ENCODE measurements at regions not wholly inside any gene's neighbourhood (a gene's known extent, or its start where the extent isn't known, plus 50 kb on each side); places are given as distances from the start of the nearest gene placed in this dataset.

GRCh38 chrX:117095393-117095792 lies 632.6 kb upstream of the CT83 start:
- Histone ChIP-seq H3K36me3 (ENCODE audit: control insufficient read depth in 2 of 3, insufficient read depth in 3 of 3, low read length in 3 of 3) (no peaks in the 10 kb centered on the region), H3K27ac (ENCODE audit: low read depth, low read length) (no peak overlapping the region), H3K4me1 (ENCODE audit: control insufficient read depth in 2 of 2, insufficient read depth in 2 of 2, low read length in 2 of 2) (no peaks in the 10 kb centered on the region), H3K9me3 (ENCODE audit: control insufficient read depth in 2 of 3, low read length in 3 of 3) (no peaks in the 10 kb centered on the region), H3K4me3 (ENCODE audit: low read length) (no peak overlapping the region), H3K27me3 (ENCODE audit: control insufficient read depth in 2 of 2, insufficient read depth in 2 of 2, low read length in 2 of 2) (no peaks in the 10 kb centered on the region)
- no peak for DNase-seq
- Mint-ChIP-seq H3K27me3 (no peaks in the 10 kb centered on the region), H3K4me1 (no peaks in the 10 kb centered on the region), H3K9me3 (peaks cover 0 to 3% (median 0%) of the 10 kb centered on the region in 11 donors), H3K27ac (no peak overlapping the region), H3K4me3 (no peak overlapping the region), H3K36me3 (no peaks in the 10 kb centered on the region)
- intact Hi-C loops (cut with micrococcal nuclease) = no loop called here
- no peak for ATAC-seq
- ChIA-PET CTCF (no interaction called here), POLR2A (no interaction called here)

- Histone ChIP-seq H3K4me1 (ENCODE audit: control insufficient read depth in 2 of 2, insufficient read depth in 2 of 2, low read length in 2 of 2) (no peaks in the 10 kb centered on the region), H3K4me3 (ENCODE audit: low read length) (no peak overlapping the region), H3K36me3 (ENCODE audit: control insufficient read depth in 2 of 3, insufficient read depth in 3 of 3, low read length in 3 of 3) (no peaks in the 10 kb centered on the region), H3K27ac (ENCODE audit: low read depth, low read length) (no peak overlapping the region), H3K9me3 (ENCODE audit: control insufficient read depth in 2 of 3, low read length in 3 of 3) (no peaks in the 10 kb centered on the region), H3K27me3 (ENCODE audit: control insufficient read depth in 2 of 2, insufficient read depth in 2 of 2, low read length in 2 of 2) (no peaks in the 10 kb centered on the region)
- Mint-ChIP-seq H3K4me1 (no peaks in the 10 kb centered on the region), H3K4me3 (no peak overlapping the region), H3K36me3 (no peaks in the 10 kb centered on the region), H3K9me3 (peaks cover 0 to 3% (median 0%) of the 10 kb centered on the region in 11 donors), H3K27me3 (no peaks in the 10 kb centered on the region), H3K27ac (no peak overlapping the region)
- intact Hi-C loops (cut with micrococcal nuclease) = no loop called here
- ATAC-seq (no peak), DNase-seq (no peak)
- ChIA-PET POLR2A (no interaction called here), CTCF (no interaction called here)
Observed at GRCh38 chrX:117094149-117094548, 631.4 kb upstream of the CT83 start.

- H3K27me3 Mint-ChIP-seq = no peaks in the 10 kb centered on the region
- no peak for ATAC-seq
- no peaks in the 10 kb centered on the region for H3K36me3 Mint-ChIP-seq
- Histone ChIP-seq H3K27ac (ENCODE audit: low read depth, low read length) (no peak overlapping the region), H3K9me3 (ENCODE audit: control insufficient read depth in 2 of 3, low read length in 3 of 3) (no peaks in the 10 kb centered on the region), H3K4me3 (ENCODE audit: low read length) (no peak overlapping the region), H3K36me3 (ENCODE audit: control insufficient read depth in 2 of 3, insufficient read depth in 3 of 3, low read length in 3 of 3) (no peaks in the 10 kb centered on the region), H3K27me3 (ENCODE audit: control insufficient read depth in 2 of 2, insufficient read depth in 2 of 2, low read length in 2 of 2) (no peaks in the 10 kb centered on the region), H3K4me1 (ENCODE audit: control insufficient read depth in 2 of 2, insufficient read depth in 2 of 2, low read length in 2 of 2) (no peaks in the 10 kb centered on the region)
- ChIA-PET CTCF (no interaction called here), POLR2A (no interaction called here)
- no peak for DNase-seq
- no peak overlapping the region for H3K4me3 Mint-ChIP-seq
- H3K9me3 Mint-ChIP-seq = peaks cover 0 to 2% (median 0%) of the 10 kb centered on the region in 11 donors
- H3K27ac Mint-ChIP-seq = no peak overlapping the region
- intact Hi-C loops (cut with micrococcal nuclease) = no loop called here
- no peaks in the 10 kb centered on the region for H3K4me1 Mint-ChIP-seq
Observed at GRCh38 chrX:117093319-117093718, 630.5 kb upstream of the CT83 start.

GRCh38 chrX:117092641-117093040 lies 629.9 kb upstream of the CT83 start:
- intact Hi-C loops (cut with micrococcal nuclease) = no loop called here
- Histone ChIP-seq H3K4me1 (ENCODE audit: control insufficient read depth in 2 of 2, insufficient read depth in 2 of 2, low read length in 2 of 2) (no peaks in the 10 kb centered on the region), H3K4me3 (ENCODE audit: low read length) (no peak overlapping the region), H3K27ac (ENCODE audit: low read depth, low read length) (no peak overlapping the region), H3K9me3 (ENCODE audit: control insufficient read depth in 2 of 3, low read length in 3 of 3) (no peaks in the 10 kb centered on the region), H3K36me3 (ENCODE audit: control insufficient read depth in 2 of 3, insufficient read depth in 3 of 3, low read length in 3 of 3) (no peaks in the 10 kb centered on the region), H3K27me3 (ENCODE audit: control insufficient read depth in 2 of 2, insufficient read depth in 2 of 2, low read length in 2 of 2) (no peaks in the 10 kb centered on the region)
- no peak for DNase-seq
- no peaks in the 10 kb centered on the region for H3K27me3 Mint-ChIP-seq
- H3K4me1 Mint-ChIP-seq = no peaks in the 10 kb centered on the region
- no peaks in the 10 kb centered on the region for H3K36me3 Mint-ChIP-seq
- ChIA-PET CTCF (no interaction called here), POLR2A (no interaction called here)
- ATAC-seq = no peak
- H3K4me3 Mint-ChIP-seq = no peak overlapping the region
- peaks cover 0 to 2% (median 0%) of the 10 kb centered on the region in 11 donors for H3K9me3 Mint-ChIP-seq
- H3K27ac Mint-ChIP-seq = no peak overlapping the region

GRCh38 chrX:117063224-117063623 lies 600.4 kb upstream of the CT83 start:
- Histone ChIP-seq H3K27ac (ENCODE audit: low read depth, low read length) (no peak overlapping the region), H3K27me3 (ENCODE audit: control insufficient read depth in 2 of 2, insufficient read depth in 2 of 2, low read length in 2 of 2) (no peaks in the 10 kb centered on the region), H3K36me3 (ENCODE audit: control insufficient read depth in 2 of 3, insufficient read depth in 3 of 3, low read length in 3 of 3) (no peaks in the 10 kb centered on the region), H3K9me3 (ENCODE audit: control insufficient read depth in 2 of 3, low read length in 3 of 3) (no peaks in the 10 kb centered on the region), H3K4me1 (ENCODE audit: control insufficient read depth in 2 of 2, insufficient read depth in 2 of 2, low read length in 2 of 2) (no peaks in the 10 kb centered on the region), H3K4me3 (ENCODE audit: low read length) (no peak overlapping the region)
- ChIA-PET CTCF (no interaction called here), POLR2A (no interaction called here)
- Mint-ChIP-seq H3K36me3 (no peaks in the 10 kb centered on the region), H3K4me1 (no peaks in the 10 kb centered on the region), H3K27me3 (no peaks in the 10 kb centered on the region), H3K9me3 (peaks cover 0 to 6% (median 0%) of the 10 kb centered on the region in 11 donors), H3K27ac (no peak overlapping the region), H3K4me3 (no peak overlapping the region)
- no peak for DNase-seq
- intact Hi-C loops (cut with micrococcal nuclease) = no loop called here
- ATAC-seq = no peak

- Histone ChIP-seq H3K36me3 (ENCODE audit: control insufficient read depth in 2 of 3, insufficient read depth in 3 of 3, low read length in 3 of 3) (no peaks in the 10 kb centered on the region), H3K4me1 (ENCODE audit: control insufficient read depth in 2 of 2, insufficient read depth in 2 of 2, low read length in 2 of 2) (no peaks in the 10 kb centered on the region), H3K9me3 (ENCODE audit: control insufficient read depth in 2 of 3, low read length in 3 of 3) (no peaks in the 10 kb centered on the region), H3K27me3 (ENCODE audit: control insufficient read depth in 2 of 2, insufficient read depth in 2 of 2, low read length in 2 of 2) (no peaks in the 10 kb centered on the region), H3K27ac (ENCODE audit: low read depth, low read length) (no peak overlapping the region), H3K4me3 (ENCODE audit: low read length) (no peak overlapping the region)
- ChIA-PET POLR2A (no interaction called here), CTCF (no interaction called here)
- no peak for ATAC-seq
- Mint-ChIP-seq H3K27ac (no peak overlapping the region), H3K9me3 (peaks cover 0 to 4% (median 0%) of the 10 kb centered on the region in 11 donors), H3K27me3 (no peaks in the 10 kb centered on the region), H3K36me3 (no peaks in the 10 kb centered on the region), H3K4me1 (no peaks in the 10 kb centered on the region), H3K4me3 (no peak overlapping the region)
- intact Hi-C loops (cut with micrococcal nuclease) = no loop called here
- DNase-seq = no peak
Observed at GRCh38 chrX:117059848-117060247, 597.1 kb upstream of the CT83 start.

- Histone ChIP-seq H3K27ac (ENCODE audit: low read depth, low read length) (no peak overlapping the region), H3K9me3 (ENCODE audit: control insufficient read depth in 2 of 3, low read length in 3 of 3) (no peaks in the 10 kb centered on the region), H3K4me1 (ENCODE audit: control insufficient read depth in 2 of 2, insufficient read depth in 2 of 2, low read length in 2 of 2) (no peaks in the 10 kb centered on the region), H3K36me3 (ENCODE audit: control insufficient read depth in 2 of 3, insufficient read depth in 3 of 3, low read length in 3 of 3) (no peaks in the 10 kb centered on the region), H3K27me3 (ENCODE audit: control insufficient read depth in 2 of 2, insufficient read depth in 2 of 2, low read length in 2 of 2) (no peaks in the 10 kb centered on the region), H3K4me3 (ENCODE audit: low read length) (no peak overlapping the region)
- ATAC-seq (no peak), DNase-seq (no peak)
- POLR2A ChIA-PET = no interaction called here
- peaks cover 2 to 13% (median 6%) of the 10 kb centered on the region in 11 donors for H3K9me3 Mint-ChIP-seq
- no peak overlapping the region for H3K4me3 Mint-ChIP-seq
- CTCF ChIA-PET = no interaction called here
- H3K27ac Mint-ChIP-seq = no peak overlapping the region
- H3K36me3 Mint-ChIP-seq = no peaks in the 10 kb centered on the region
- H3K4me1 Mint-ChIP-seq = no peaks in the 10 kb centered on the region
- intact Hi-C loops (cut with micrococcal nuclease) = no loop called here
- no peaks in the 10 kb centered on the region for H3K27me3 Mint-ChIP-seq
Observed at GRCh38 chrX:117053260-117053659, 590.5 kb upstream of the CT83 start.
